ENCODE measurements at regions not wholly inside any gene's neighbourhood (a gene's known extent, or its start where the extent isn't known, plus 50 kb on each side); places are given as distances from the start of the nearest gene placed in this dataset.
A peak's percentile ranks its signal among the peaks of the same experiment; 100 is the strongest.
"Not testable (repeated sequence)": the region's sequence is repeated elsewhere in the genome, so short reads cannot be mapped to it uniquely, and the experiment has no call there.

- in situ Hi-C loops (cut with HindIII; ENCODE audit: low pct_unique_long_range_greater_than_20kb, low sequenced_read_pairs), result no loop called here
- DNase-seq (ENCODE audit: low read depth in 1 of 2, low spot score in 1 of 2), result no peak
- no peak for TF ChIP-seq JUND (IDR thresholded peaks at IDR 0.05; ENCODE audit: low read depth)
These were observed 831.5 kb upstream of the CITED2 start for GRCh38 chr6:140205795-140206593.

- no peak for DNase-seq (ENCODE audit: low read depth in 1 of 2, low spot score in 1 of 2)
- TF ChIP-seq JUND (IDR thresholded peaks at IDR 0.05; ENCODE audit: low read depth), result no peak
- in situ Hi-C loops (cut with HindIII; ENCODE audit: low pct_unique_long_range_greater_than_20kb, low sequenced_read_pairs), result no loop called here
These were observed 829.7 kb upstream of the CITED2 start for GRCh38 chr6:140204154-140204553.

GRCh38 chr6:140203661-140204147 is 829.3 kb upstream of the CITED2 start:
- in situ Hi-C loops (cut with HindIII; ENCODE audit: low pct_unique_long_range_greater_than_20kb, low sequenced_read_pairs), result no loop called here
- no peak for DNase-seq (ENCODE audit: low read depth in 1 of 2, low spot score in 1 of 2)
- no peak for TF ChIP-seq JUND (IDR thresholded peaks at IDR 0.05; ENCODE audit: low read depth)

DNA sequence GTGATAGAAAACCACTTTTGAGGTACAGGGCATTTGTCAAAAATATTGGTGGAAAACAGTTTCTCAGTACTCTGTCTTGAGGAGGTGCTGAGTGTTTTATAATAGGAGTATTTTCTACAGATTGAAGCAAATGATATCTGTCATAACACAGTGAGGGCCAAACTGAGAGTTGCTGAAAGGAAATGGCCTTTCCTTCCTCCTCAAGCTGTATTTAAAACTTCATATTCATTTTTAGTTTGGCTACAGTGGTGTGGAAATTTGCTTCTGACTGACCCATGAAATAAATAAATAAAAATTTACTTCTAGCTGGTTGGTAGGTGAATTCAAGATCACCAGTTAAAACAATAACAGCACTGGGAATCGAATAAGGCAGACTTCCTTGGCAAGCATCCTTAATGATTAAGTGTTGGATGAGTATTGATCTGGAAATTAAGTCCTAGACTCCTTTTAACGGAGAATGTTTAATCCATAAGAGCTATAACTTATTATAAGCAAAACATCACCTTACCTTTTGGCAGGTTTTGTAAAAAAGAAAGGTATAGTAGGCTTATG is 828.6 kb upstream of the CITED2 start:
- no peak for TF ChIP-seq JUND (IDR thresholded peaks at IDR 0.05; ENCODE audit: low read depth)
- in situ Hi-C loops (cut with HindIII; ENCODE audit: low pct_unique_long_range_greater_than_20kb, low sequenced_read_pairs), result no loop called here
- DNase-seq (ENCODE audit: low read depth in 1 of 2, low spot score in 1 of 2), result no peak

DNA sequence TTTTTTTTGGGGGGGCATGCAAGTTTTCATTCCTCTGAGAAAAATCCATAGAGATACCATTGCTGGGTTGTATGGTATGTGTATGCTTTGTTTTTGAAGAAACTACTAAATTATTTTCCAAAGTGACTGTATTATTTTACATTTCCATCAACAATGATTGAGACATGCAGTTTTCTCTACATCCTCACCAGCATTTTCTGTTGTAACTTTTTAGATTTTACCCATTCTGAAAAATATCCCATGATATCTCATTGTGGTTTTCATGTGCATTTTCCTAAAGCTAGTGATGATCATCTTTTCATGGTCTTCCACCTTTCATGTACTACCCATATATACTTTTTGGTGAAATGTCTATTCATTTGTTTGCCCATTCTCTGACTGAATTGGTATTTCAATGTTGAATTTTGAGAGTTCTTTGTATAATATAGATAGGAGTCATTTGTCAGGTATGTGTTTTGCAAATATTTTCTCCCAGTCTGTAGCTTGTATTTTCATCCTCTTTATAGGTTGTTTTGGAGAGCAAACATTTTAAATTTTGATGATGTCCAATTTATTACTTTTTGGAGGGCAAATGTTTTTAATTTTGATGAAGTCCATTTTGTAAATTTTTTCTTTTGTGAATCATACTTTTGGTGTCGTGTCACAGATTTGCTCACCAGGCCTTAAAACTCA is 827.5 kb upstream of the CITED2 start:
- DNase-seq (ENCODE audit: low read depth in 1 of 2, low spot score in 1 of 2), result no peak
- no peak for TF ChIP-seq JUND (IDR thresholded peaks at IDR 0.05; ENCODE audit: low read depth)
- in situ Hi-C loops (cut with HindIII; ENCODE audit: low pct_unique_long_range_greater_than_20kb, low sequenced_read_pairs), result no loop called here

GRCh38 chr6:140193269-140193668 is 818.8 kb upstream of the CITED2 start:
- DNase-seq (ENCODE audit: low read depth in 1 of 2, low spot score in 1 of 2), result peak in 1 of 2 experiments; percentile 12
- no peak for TF ChIP-seq JUND (IDR thresholded peaks at IDR 0.05; ENCODE audit: low read depth)
- in situ Hi-C loops (cut with HindIII; ENCODE audit: low pct_unique_long_range_greater_than_20kb, low sequenced_read_pairs), result no loop called here

- in situ Hi-C loops (cut with HindIII; ENCODE audit: low pct_unique_long_range_greater_than_20kb, low sequenced_read_pairs), result no loop called here
- DNase-seq (ENCODE audit: low read depth in 1 of 2, low spot score in 1 of 2), result no peak
- TF ChIP-seq JUND (IDR thresholded peaks at IDR 0.05; ENCODE audit: low read depth), result no peak
These were observed 817.6 kb upstream of the CITED2 start for GRCh38 chr6:140192018-140192417.

DNA sequence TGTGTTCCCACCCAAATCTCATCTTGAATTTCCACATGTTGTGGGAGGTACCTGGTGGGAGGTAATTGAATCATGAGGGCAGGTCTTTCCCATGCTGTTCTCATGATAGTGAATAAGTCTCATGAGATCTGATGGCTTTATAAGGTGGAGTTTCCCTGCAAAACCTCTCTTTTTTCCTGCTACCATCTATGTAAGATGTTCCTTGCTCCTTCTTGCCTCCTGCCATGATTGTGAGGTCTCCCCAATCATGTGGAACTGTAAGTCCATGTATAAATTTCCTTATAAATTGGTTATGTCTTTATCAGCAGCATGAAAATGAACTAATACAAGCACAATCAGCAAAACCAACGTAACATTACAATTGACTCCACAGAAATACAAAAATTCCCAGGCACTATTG is 814.8 kb upstream of the CITED2 start:
- DNase-seq (ENCODE audit: low read depth in 1 of 2, low spot score in 1 of 2); in situ Hi-C loops (cut with HindIII; ENCODE audit: low pct_unique_long_range_greater_than_20kb, low sequenced_read_pairs): not testable (repeated sequence)

DNA sequence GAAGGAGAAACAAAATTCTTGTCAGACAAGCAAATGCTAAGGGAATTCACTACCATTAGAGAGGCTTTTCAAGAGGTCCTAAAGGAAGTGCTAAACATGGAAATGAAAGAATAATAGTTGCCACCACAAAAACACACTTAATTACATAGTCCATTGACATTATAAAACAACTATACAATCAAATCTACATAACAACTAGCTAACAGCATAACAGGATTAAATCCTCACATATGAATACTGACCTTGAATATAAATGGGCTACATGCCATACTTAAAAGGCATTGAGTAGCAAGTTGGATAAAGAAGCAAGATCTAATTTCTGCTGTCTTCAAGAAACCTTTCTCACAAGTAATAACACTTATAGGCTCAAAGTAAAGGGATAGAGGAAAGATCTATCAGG is 811.5 kb upstream of the CITED2 start:
- no peak for TF ChIP-seq JUND (IDR thresholded peaks at IDR 0.05; ENCODE audit: low read depth)
- in situ Hi-C loops (cut with HindIII; ENCODE audit: low pct_unique_long_range_greater_than_20kb, low sequenced_read_pairs), result no loop called here
- DNase-seq (ENCODE audit: low read depth in 1 of 2, low spot score in 1 of 2), result no peak

- in situ Hi-C loops (cut with HindIII; ENCODE audit: low pct_unique_long_range_greater_than_20kb, low sequenced_read_pairs), result no loop called here
- TF ChIP-seq JUND (IDR thresholded peaks at IDR 0.05; ENCODE audit: low read depth), result no peak
- no peak for DNase-seq (ENCODE audit: low read depth in 1 of 2, low spot score in 1 of 2)
These were observed 809.4 kb upstream of the CITED2 start for GRCh38 chr6:140183881-140184280.

DNA sequence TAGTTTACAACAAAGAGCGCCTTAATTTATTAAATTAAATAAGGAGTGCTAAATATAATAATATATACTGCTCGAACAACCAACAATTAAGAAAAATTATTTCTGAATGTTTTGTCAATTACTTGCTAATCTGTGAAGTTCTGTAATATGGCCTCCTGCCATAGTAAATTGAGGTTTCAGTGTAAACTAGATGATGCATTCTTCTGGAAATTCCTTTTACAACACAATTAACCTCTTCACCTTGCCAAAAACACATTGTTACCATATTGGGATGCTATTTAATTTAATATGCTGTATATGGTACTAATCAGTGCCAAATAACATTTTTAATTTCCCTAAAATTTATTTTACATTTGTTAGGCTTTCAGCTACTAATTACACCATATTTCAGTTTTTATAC is 808.4 kb upstream of the CITED2 start:
- in situ Hi-C loops (cut with HindIII; ENCODE audit: low pct_unique_long_range_greater_than_20kb, low sequenced_read_pairs), result no loop called here
- no peak for TF ChIP-seq JUND (IDR thresholded peaks at IDR 0.05; ENCODE audit: low read depth)
- DNase-seq (ENCODE audit: low read depth in 1 of 2, low spot score in 1 of 2), result no peak

DNA sequence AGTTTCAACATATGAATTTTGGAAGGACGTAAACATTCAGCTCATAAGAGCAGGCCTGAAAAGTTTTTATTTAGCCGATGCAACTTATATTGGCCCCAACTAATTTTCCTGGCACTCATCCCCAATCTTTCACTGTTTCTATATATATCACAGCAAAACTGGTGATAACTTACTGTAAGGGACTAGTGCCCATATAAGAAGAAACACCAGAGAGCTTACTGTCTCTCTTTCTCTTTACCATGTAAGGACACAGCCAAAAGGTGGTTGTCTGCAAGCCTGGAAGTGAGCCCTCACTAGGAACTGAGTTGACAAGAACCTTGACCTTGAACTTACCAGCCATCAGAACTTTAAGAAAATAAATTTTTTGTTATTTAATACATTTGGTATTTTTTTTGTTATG is 807.4 kb upstream of the CITED2 start:
- no peak for DNase-seq (ENCODE audit: low read depth in 1 of 2, low spot score in 1 of 2)
- in situ Hi-C loops (cut with HindIII; ENCODE audit: low pct_unique_long_range_greater_than_20kb, low sequenced_read_pairs), result no loop called here
- no peak for TF ChIP-seq JUND (IDR thresholded peaks at IDR 0.05; ENCODE audit: low read depth)

- in situ Hi-C loops (cut with HindIII; ENCODE audit: low pct_unique_long_range_greater_than_20kb, low sequenced_read_pairs), result no loop called here
- TF ChIP-seq JUND (IDR thresholded peaks at IDR 0.05; ENCODE audit: low read depth), result no peak
These were observed 805.9 kb upstream of the CITED2 start for GRCh38 chr6:140180306-140180705.

More at GRCh38 chr6:140180306-140180705, 805.9 kb upstream of the CITED2 start:
- DNase-seq (ENCODE audit: low read depth in 1 of 2, low spot score in 1 of 2), result no peak

All from T47D (cell line).